Endothelial cell of umbilical vein (primary cell): ENCODE measurements at regions not wholly inside any gene's neighbourhood (a gene's known extent, or its start where the extent isn't known, plus 50 kb on each side); places are given as distances from the start of the nearest gene placed in this dataset.

Experiments
- BruUV-seq: library from RNA; stranded (reverse); fragments of 400-500 nt; replicated peaks from 2 replicates; lab custom pipeline; 2021; lab: Mats Ljungman, UMichigan
- CTCF ChIA-PET: fragments of 300-600, 350-600 bp; sonication (Branson Sonifier 250); formaldehyde crosslinking; loops from one replicate; lab custom pipeline; 2021; ENCODE audit warnings: antibody characterized with exemption, inconsistent platforms; lab: Charles Lee
- POLR2A ChIA-PET: fragments of 300-600, 350-600 bp; sonication (Branson Sonifier 250); formaldehyde crosslinking; loops from one replicate; lab custom pipeline; 2021; ENCODE audit warnings: antibody characterized with exemption, inconsistent platforms; lab: Charles Lee
- DNase-seq: peaks from one replicate; pipeline ENCODE4 v3.0.0-alpha.2; 2011; ENCODE audit warnings: low read depth, low spot score
- FAIRE-seq: peaks from 2 replicates; lab custom pipeline; 2011; peaks lifted over from hg19 to GRCh38; lab: Jason Lieb, UNC
- H2AFZ ChIP-seq: 2 replicates; pipeline ENCODE4 v1.6.0; 2012; ENCODE audit warnings: low read depth, low read length, control low read depth, inconsistent platforms
- H3K27ac ChIP-seq: 2 replicates; pipeline ENCODE4 v1.5.1; 2011; ENCODE audit warnings: low read depth, mild to moderate bottlenecking, control low read depth, low read length, moderate library complexity; ENCODE audit not compliant: insufficient read depth
- H3K27me3 ChIP-seq, 2 experiments: 2 replicates each; pipeline versions ENCODE4 v1.6.0 to v1.6.1; 2011; ENCODE audit warnings: low read length in 2 of 2, mixed read lengths in 1 of 2; ENCODE audit not compliant: control insufficient read depth in 2 of 2, insufficient read depth in 2 of 2
- H3K36me3 ChIP-seq, 2 experiments: 2 replicates in 1 of 2; 3 replicates in 1 of 2; pipeline ENCODE4 v1.5.1; 2011; ENCODE audit warnings: low read length in 2 of 2, mild to moderate bottlenecking in 1 of 2, moderate library complexity in 1 of 2; ENCODE audit not compliant: control insufficient read depth in 2 of 2, insufficient read depth in 2 of 2; ENCODE audit errors: extremely low read depth in 1 of 2
- H3K4me1 ChIP-seq: 3 replicates; pipeline ENCODE4 v1.5.1; 2011; ENCODE audit warnings: mild to moderate bottlenecking, low read length; ENCODE audit not compliant: control insufficient read depth, insufficient read depth; ENCODE audit errors: extremely low read depth
- H3K4me2 ChIP-seq: 2 replicates; pipeline ENCODE4 v1.6.1; 2011; ENCODE audit warnings: low read length, control low read depth, mixed read lengths; ENCODE audit not compliant: insufficient read depth
- H3K4me3 ChIP-seq, 3 experiments: fragments of 200-600 bp in 1 of 3; sonication (generic), shearing (Covaris generic) in 1 of 3; replicated peaks in 1 of 3; 2 replicates each; pipeline ENCODE4 v1.5.1; 2011 to 2016; ENCODE audit warnings: control low read depth in 3 of 3, low read length in 3 of 3, mild to moderate bottlenecking in 2 of 3, inconsistent platforms in 1 of 3, low read depth in 1 of 3, moderate library complexity in 1 of 3; ENCODE audit not compliant: insufficient read depth in 1 of 3
- H3K79me2 ChIP-seq: 2 replicates; pipeline ENCODE4 v1.6.0; 2012; ENCODE audit warnings: low read length, inconsistent platforms; ENCODE audit not compliant: control insufficient read depth, insufficient read depth
- H3K9ac ChIP-seq: replicated peaks from 2 replicates; pipeline ENCODE3; 2011; ENCODE audit warnings: low read length, control low read depth; ENCODE audit not compliant: insufficient read depth; ENCODE audit errors: extremely low read depth
- H3K9me1 ChIP-seq: replicated peaks from 3 replicates; pipeline ENCODE4 v1.6.0; 2011; ENCODE audit warnings: mild to moderate bottlenecking, low read length; ENCODE audit not compliant: control insufficient read depth, insufficient read depth; ENCODE audit errors: extremely low read depth
- H3K9me3 ChIP-seq: replicated peaks from 2 replicates; pipeline ENCODE4 v1.5.1; 2012; ENCODE audit warnings: low read length, inconsistent platforms; ENCODE audit not compliant: control insufficient read depth, insufficient read depth
- H4K20me1 ChIP-seq: replicated peaks from 2 replicates; pipeline ENCODE3; 2011; ENCODE audit warnings: mild to moderate bottlenecking, low read length; ENCODE audit not compliant: control insufficient read depth, insufficient read depth; ENCODE audit errors: extremely low read depth
- EZH2 ChIP-seq: IDR thresholded peaks from 2 replicates; pipeline ENCODE4 v1.6.1; 2012; ENCODE audit warnings: borderline replicate concordance, low read depth, mild to moderate bottlenecking, moderate library complexity, low read length, inconsistent platforms; ENCODE audit not compliant: severe bottlenecking
- FOS ChIP-seq: IDR thresholded peaks from 2 replicates; pipeline ENCODE4 v1.6.1; 2011; ENCODE audit warnings: mild to moderate bottlenecking, low read length, moderate library complexity, borderline replicate concordance; ENCODE audit not compliant: insufficient read depth
- GATA2 ChIP-seq: IDR thresholded peaks from 2 replicates; pipeline ENCODE4 v1.7.0; 2011; ENCODE audit warnings: low read depth, mild to moderate bottlenecking, moderate library complexity, mixed read lengths, low read length; ENCODE audit not compliant: insufficient read length, insufficient read depth
- JUN ChIP-seq: IDR thresholded peaks from 2 replicates; pipeline ENCODE4 v1.6.1; 2011; ENCODE audit warnings: borderline replicate concordance, low read depth; ENCODE audit not compliant: insufficient read length, insufficient read depth
- MYC ChIP-seq: IDR thresholded peaks from one replicate; pipeline ENCODE4 v1.6.1; 2011; ENCODE audit warnings: mild to moderate bottlenecking, low read depth, low read length
- POLR2A ChIP-seq: IDR thresholded peaks from 2 replicates; pipeline ENCODE4 v1.6.1; 2012; ENCODE audit warnings: low read depth, mild to moderate bottlenecking, control low read depth, low read length
- POLR2AphosphoS5 ChIP-seq: IDR thresholded peaks from 2 replicates; pipeline ENCODE4 v1.6.1; 2012; ENCODE audit warnings: low read depth, mild to moderate bottlenecking, control low read depth, low read length, moderate library complexity; ENCODE audit not compliant: insufficient read depth
- dilution Hi-C: fragments of 300-500 bp; cut with MboI; formaldehyde crosslinking; loops from one replicate; pipeline ENCODE4 v1.15.0; 2019; ENCODE audit warnings: low sequenced_read_pairs; ENCODE audit not compliant: extremely low pct_ligation_motif_present
- intact Hi-C: fragments of 100-400 bp; cut with micrococcal nuclease; formaldehyde crosslinking; loops from one replicate; pipeline ENCODE4 v1.10.0; 2022
- TF ChIP-seq, protein P1 (sequence below), 2 donors: IDR thresholded peaks; 1 replicate in 1 of 2; 2 replicates in 1 of 2; pipeline ENCODE4 v1.5.1; 2011; ENCODE audit warnings: low read length in 2 of 2, mild to moderate bottlenecking in 2 of 2, moderate library complexity in 2 of 2, control low read depth in 1 of 2, inconsistent platforms in 1 of 2, low read depth in 1 of 2; ENCODE audit not compliant: insufficient read depth in 1 of 2; ENCODE audit errors: extremely low read depth in 1 of 2
- TF ChIP-seq, protein P2 (sequence below): IDR thresholded peaks from 2 replicates; pipeline ENCODE4 v1.6.1; 2011; ENCODE audit not compliant: insufficient read depth, insufficient read length

DNA sequence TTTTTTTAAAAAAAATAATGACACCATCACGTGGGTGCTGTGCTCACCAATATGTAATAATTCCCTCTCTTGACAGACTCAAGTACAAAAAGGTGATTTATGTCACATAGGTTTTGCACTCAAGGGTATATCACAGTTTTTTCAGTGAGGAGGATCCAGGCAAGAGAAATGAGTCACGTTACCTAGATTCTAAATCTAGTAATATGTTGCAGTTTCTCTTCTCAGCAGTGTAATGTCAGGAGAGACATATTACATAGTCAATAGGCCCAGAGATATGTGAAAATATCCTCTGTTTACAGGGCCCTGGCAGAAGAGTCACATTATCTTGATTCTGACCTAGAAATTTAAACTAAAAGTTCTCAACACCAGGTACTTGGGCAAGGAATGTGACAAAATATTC is 1024.1 kb upstream of the AMELY start:
- CTCF ChIA-PET, result no interaction called here
- intact Hi-C loops, result no loop called here

More for the DNA sequence above, 1024.1 kb upstream of the AMELY start:
- Histone ChIP-seq H3K27me3 (no peaks in the 10 kb centered on the region), H3K27ac (no peak overlapping the region), H3K9me3 (no peaks in the 10 kb centered on the region), H3K9me1 (no peaks in the 10 kb centered on the region), H3K4me3 (no peak overlapping the region), H3K9ac (no peak overlapping the region), H3K4me1 (no peaks in the 10 kb centered on the region), H3K36me3 (no peaks in the 10 kb centered on the region), H2AFZ (no peak overlapping the region), H4K20me1 (no peaks in the 10 kb centered on the region), H3K79me2 (no peaks in the 10 kb centered on the region), H3K4me2 (no peak overlapping the region)
- POLR2A ChIA-PET, result no interaction called here
- BruUV-seq, result no TSS peak
- dilution Hi-C loops, result no loop called here
- no peak for DNase-seq
- no peak for FAIRE-seq
- TF ChIP-seq MYC (no peak), GATA2 (no peak), FOS (no peak), POLR2AphosphoS5 (no peak), POLR2A (no peak), JUN (no peak), EZH2 (no peak)
- TF ChIP-seq, protein P1, sequence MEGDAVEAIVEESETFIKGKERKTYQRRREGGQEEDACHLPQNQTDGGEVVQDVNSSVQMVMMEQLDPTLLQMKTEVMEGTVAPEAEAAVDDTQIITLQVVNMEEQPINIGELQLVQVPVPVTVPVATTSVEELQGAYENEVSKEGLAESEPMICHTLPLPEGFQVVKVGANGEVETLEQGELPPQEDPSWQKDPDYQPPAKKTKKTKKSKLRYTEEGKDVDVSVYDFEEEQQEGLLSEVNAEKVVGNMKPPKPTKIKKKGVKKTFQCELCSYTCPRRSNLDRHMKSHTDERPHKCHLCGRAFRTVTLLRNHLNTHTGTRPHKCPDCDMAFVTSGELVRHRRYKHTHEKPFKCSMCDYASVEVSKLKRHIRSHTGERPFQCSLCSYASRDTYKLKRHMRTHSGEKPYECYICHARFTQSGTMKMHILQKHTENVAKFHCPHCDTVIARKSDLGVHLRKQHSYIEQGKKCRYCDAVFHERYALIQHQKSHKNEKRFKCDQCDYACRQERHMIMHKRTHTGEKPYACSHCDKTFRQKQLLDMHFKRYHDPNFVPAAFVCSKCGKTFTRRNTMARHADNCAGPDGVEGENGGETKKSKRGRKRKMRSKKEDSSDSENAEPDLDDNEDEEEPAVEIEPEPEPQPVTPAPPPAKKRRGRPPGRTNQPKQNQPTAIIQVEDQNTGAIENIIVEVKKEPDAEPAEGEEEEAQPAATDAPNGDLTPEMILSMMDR (IDR thresholded peaks at IDR 0.05; ENCODE audit: extremely low read depth in 1 of 2, insufficient read depth in 1 of 2, low read depth in 1 of 2, low read length in 2 of 2), result no peak
- TF ChIP-seq, protein P2, sequence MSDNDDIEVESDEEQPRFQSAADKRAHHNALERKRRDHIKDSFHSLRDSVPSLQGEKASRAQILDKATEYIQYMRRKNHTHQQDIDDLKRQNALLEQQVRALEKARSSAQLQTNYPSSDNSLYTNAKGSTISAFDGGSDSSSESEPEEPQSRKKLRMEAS, result no peak
